HCT116 (cell line): ENCODE measurements at regions not wholly inside any gene's neighbourhood (a gene's known extent, or its start where the extent isn't known, plus 50 kb on each side); places are given as distances from the start of the nearest gene placed in this dataset.

Experiments used
- CEBPB ChIP-seq: IDR thresholded peaks from 2 replicates; pipeline ENCODE4 v1.6.1; 2012; ENCODE audit warnings: low read depth
- JUND ChIP-seq: IDR thresholded peaks from 2 replicates; pipeline ENCODE4 v1.6.1; 2012
- POLR2A ChIP-seq: IDR thresholded peaks from 2 replicates; pipeline ENCODE4 v1.7.0; 2011; ENCODE audit warnings: borderline replicate concordance; ENCODE audit not compliant: insufficient read depth, insufficient read length; ENCODE audit errors: extremely low read depth
- POLR2AphosphoS5 ChIP-seq: IDR thresholded peaks from 2 replicates; pipeline ENCODE4 v1.6.1; 2011; ENCODE audit warnings: mild to moderate bottlenecking, low read depth, low read length, moderate library complexity
- RAD21 ChIP-seq: IDR thresholded peaks from 2 replicates; pipeline ENCODE4 v1.6.1; 2012; ENCODE audit warnings: low read depth, mild to moderate bottlenecking
- REST ChIP-seq: IDR thresholded peaks from 2 replicates; pipeline ENCODE4 v1.6.1; 2012; ENCODE audit warnings: low read depth
- SP1 ChIP-seq: IDR thresholded peaks from 2 replicates; pipeline ENCODE4 v1.6.1; 2012; ENCODE audit warnings: low read depth
- TCF7L2 ChIP-seq: IDR thresholded peaks from 2 replicates; pipeline ENCODE4 v1.7.0; 2011; ENCODE audit warnings: borderline replicate concordance, inconsistent platforms; ENCODE audit not compliant: insufficient read depth, insufficient read length; ENCODE audit errors: extremely low read depth
- TF ChIP-seq, protein P1 (sequence below), 3 experiments: fragments of 200-600 bp in 1 of 3; sonication (generic) in 1 of 3; IDR thresholded peaks in 2 of 3; conservative IDR thresholded peaks in 1 of 3; 2 replicates each; pipeline ENCODE4 v1.5.1; 2012 to 2017; ENCODE audit warnings: low read depth in 2 of 3, low read length in 2 of 3, antibody characterized with exemption in 1 of 3, borderline replicate concordance in 1 of 3, control low read depth in 1 of 3, mild to moderate bottlenecking in 1 of 3, mixed read lengths in 1 of 3, mixed run types in 1 of 3, moderate library complexity in 1 of 3; ENCODE audit not compliant: insufficient read depth in 1 of 3

- TF ChIP-seq, protein P1, sequence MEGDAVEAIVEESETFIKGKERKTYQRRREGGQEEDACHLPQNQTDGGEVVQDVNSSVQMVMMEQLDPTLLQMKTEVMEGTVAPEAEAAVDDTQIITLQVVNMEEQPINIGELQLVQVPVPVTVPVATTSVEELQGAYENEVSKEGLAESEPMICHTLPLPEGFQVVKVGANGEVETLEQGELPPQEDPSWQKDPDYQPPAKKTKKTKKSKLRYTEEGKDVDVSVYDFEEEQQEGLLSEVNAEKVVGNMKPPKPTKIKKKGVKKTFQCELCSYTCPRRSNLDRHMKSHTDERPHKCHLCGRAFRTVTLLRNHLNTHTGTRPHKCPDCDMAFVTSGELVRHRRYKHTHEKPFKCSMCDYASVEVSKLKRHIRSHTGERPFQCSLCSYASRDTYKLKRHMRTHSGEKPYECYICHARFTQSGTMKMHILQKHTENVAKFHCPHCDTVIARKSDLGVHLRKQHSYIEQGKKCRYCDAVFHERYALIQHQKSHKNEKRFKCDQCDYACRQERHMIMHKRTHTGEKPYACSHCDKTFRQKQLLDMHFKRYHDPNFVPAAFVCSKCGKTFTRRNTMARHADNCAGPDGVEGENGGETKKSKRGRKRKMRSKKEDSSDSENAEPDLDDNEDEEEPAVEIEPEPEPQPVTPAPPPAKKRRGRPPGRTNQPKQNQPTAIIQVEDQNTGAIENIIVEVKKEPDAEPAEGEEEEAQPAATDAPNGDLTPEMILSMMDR (IDR thresholded peaks at IDR 0.05 in 2 of 3, conservative IDR thresholded peaks at IDR 0.05 in 1 of 3; ENCODE audit: borderline replicate concordance in 1 of 3, insufficient read depth in 1 of 3, low read depth in 2 of 3, low read length in 2 of 3) = no peak
- TF ChIP-seq POLR2A (no peak), RAD21 (no peak), POLR2AphosphoS5 (no peak), JUND (no peak), REST (no peak), SP1 (no peak), CEBPB (no peak), TCF7L2 (no peak)
Observed at GRCh38 chr2:18325118-18325517, 235.3 kb downstream of the RDH14 start.
